Rectal smooth muscle tissue (tissue), 1 donor: ENCODE measurements at regions not wholly inside any gene's neighbourhood (a gene's known extent, or its start where the extent isn't known, plus 50 kb on each side); places are given as distances from the start of the nearest gene placed in this dataset.

Experiments
- H3K27ac ChIP-seq: one replicate; pipeline ENCODE4 v1.7.0; 2013; ENCODE audit warnings: low read depth, low read length, inconsistent platforms
- H3K27me3 ChIP-seq: one replicate; pipeline ENCODE4 v1.7.0; 2013; ENCODE audit warnings: low read length; ENCODE audit not compliant: control insufficient read depth, insufficient read depth
- H3K36me3 ChIP-seq: one replicate; pipeline ENCODE4 v1.7.0; 2013; ENCODE audit warnings: low read length; ENCODE audit not compliant: control insufficient read depth, insufficient read depth
- H3K4me1 ChIP-seq: one replicate; pipeline ENCODE4 v1.7.0; 2013; ENCODE audit warnings: low read length; ENCODE audit not compliant: control insufficient read depth, insufficient read depth
- H3K4me3 ChIP-seq: one replicate; pipeline ENCODE4 v1.7.0; 2013; ENCODE audit warnings: low read length
- H3K9ac ChIP-seq: one replicate; pipeline ENCODE4 v1.7.0; 2013; ENCODE audit warnings: low read length

DNA sequence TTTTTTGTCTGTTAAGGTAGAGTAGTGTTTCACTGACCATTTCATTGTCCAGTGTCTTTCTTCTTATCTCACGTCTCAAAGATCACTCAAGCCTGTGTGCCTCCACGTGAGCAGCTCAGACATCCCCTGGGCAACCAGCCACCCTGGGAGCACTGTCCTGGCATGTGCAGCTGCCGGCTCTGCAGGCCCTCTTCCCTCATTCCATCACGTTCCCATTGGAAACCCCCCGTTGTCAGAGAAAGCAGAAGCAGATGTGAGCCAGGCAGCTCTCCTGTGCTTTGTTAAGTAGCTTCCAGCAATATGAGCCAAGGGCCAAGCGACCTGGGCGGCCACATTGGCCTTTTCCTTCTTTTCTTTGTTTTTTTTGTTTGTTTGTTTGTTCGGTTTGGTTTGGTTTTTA lies 233.2 kb upstream of the SYNDIG1 start:
- H3K4me3 ChIP-seq, result no peak overlapping the region
- H3K4me1 ChIP-seq, result no peaks in the 10 kb centered on the region
- no peak overlapping the region for H3K9ac ChIP-seq
- no peak overlapping the region for H3K27ac ChIP-seq
- no peaks in the 10 kb centered on the region for H3K36me3 ChIP-seq
- H3K27me3 ChIP-seq, result no peaks in the 10 kb centered on the region

DNA sequence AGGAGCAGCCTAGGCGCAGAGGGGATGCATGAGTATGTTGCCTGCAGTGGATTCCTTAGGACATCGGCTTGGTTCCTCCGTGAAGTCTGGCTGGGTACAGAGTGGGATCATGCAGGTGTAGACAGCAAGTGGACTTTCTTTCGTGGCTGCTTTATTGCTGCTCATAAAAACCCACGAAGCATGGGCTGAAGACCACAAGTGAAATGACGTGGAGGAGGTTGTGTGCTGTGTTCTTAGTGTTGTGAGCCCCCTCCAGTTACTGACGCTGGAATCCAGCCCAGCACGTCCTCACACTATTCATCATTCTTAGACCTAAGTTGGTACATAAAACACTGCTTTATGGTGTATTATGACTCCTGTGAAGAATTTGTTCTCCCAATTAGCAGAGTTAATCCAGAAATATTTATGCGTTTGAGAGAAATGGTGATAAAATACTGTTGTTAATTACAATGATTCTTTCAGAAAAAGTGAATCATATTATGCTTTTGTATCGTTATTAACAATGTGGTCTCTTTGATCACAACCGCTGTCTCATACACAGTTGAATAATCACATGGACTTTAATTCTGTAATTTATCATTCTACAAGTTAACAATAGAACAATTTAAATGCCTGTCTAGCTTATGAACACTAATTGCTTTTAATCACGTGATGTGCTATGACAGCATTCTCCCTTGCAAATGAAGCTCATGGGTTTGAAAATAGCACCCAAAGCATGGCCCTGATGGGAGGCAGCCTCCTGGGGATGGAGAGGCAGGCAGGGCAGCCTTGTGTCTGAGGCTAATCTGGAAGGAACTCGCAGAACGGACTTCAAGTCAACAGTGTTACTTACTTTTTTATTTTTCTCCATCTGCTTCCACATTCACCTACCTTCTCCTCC lies 233.9 kb upstream of the SYNDIG1 start:
- no peak overlapping the region for H3K9ac ChIP-seq
- no peak overlapping the region for H3K27ac ChIP-seq
- H3K27me3 ChIP-seq, result no peaks in the 10 kb centered on the region
- H3K4me3 ChIP-seq, result no peak overlapping the region
- no peaks in the 10 kb centered on the region for H3K36me3 ChIP-seq
- H3K4me1 ChIP-seq, result no peaks in the 10 kb centered on the region

DNA sequence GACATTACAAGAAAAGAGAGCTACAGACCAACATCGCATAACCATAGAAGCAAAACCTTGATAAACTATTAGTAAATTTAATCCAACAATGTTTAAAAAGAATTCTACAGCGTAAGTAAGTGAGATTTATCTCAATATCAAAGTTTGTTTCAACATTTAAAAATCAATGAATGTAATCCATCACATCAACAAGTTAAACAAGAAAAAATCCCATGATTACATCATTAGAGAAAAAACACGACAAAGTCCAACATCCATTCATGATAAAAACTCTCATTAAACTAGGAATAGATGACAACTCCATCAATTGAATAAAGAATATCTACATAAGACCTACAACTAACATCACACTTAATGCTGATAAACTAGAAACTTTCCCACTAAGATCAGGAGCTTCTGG lies 239.0 kb upstream of the GGTLC1 start:
- no peaks in the 10 kb centered on the region for H3K36me3 ChIP-seq
- no peaks in the 10 kb centered on the region for H3K4me1 ChIP-seq
- H3K27me3 ChIP-seq, result no peaks in the 10 kb centered on the region
- no peak overlapping the region for H3K4me3 ChIP-seq
- H3K9ac ChIP-seq, result no peak overlapping the region
- no peak overlapping the region for H3K27ac ChIP-seq

DNA sequence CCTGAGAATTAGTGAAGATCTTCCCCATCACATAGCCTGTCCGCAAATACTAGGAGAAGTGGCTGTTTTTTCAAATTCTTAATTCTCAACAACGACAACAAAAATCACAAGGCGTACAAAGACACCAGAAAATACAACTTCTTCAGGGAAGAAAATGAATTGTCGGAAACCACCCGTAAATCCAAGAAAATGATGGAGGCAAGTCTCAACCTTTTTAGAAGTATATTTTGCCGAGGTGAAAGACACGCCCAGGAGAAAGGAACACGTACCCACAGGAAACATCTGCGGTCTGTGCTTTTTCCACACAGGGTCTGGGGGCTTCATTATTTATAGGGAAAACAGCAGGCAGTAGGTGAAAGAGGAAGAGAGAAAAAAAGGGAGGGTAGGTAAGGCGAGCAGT lies 223.9 kb upstream of the GGTLC1 start:
- H3K4me3 ChIP-seq, result no peak overlapping the region
- no peaks in the 10 kb centered on the region for H3K36me3 ChIP-seq
- no peak overlapping the region for H3K27ac ChIP-seq
- H3K4me1 ChIP-seq, result no peaks in the 10 kb centered on the region
- no peak overlapping the region for H3K9ac ChIP-seq
- peaks cover 4% of the 10 kb centered on the region for H3K27me3 ChIP-seq

DNA sequence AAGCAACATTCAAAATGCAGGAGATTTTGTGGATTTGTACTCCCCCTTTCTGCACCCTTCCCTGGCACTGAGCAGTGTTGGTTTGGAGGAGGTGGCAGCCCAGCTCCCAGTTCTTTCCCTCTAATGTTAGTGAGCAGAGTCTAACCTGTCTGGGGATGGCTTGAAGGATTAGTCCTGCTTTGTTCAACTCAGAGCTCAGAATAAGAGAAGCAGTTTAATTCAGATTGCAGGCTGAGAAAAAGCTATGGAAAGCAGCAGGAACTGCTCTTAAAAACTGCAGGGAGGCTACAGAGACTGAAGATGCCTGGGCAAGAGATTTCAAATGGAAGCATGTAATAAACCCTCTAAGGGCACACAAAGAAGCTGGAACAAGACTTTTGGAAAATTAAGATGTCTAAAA lies 223.4 kb upstream of the GGTLC1 start:
- H3K4me3 ChIP-seq, result no peak overlapping the region
- no peaks in the 10 kb centered on the region for H3K36me3 ChIP-seq
- no peak overlapping the region for H3K27ac ChIP-seq
- peaks cover 4% of the 10 kb centered on the region for H3K27me3 ChIP-seq
- no peak overlapping the region for H3K9ac ChIP-seq
- no peaks in the 10 kb centered on the region for H3K4me1 ChIP-seq

DNA sequence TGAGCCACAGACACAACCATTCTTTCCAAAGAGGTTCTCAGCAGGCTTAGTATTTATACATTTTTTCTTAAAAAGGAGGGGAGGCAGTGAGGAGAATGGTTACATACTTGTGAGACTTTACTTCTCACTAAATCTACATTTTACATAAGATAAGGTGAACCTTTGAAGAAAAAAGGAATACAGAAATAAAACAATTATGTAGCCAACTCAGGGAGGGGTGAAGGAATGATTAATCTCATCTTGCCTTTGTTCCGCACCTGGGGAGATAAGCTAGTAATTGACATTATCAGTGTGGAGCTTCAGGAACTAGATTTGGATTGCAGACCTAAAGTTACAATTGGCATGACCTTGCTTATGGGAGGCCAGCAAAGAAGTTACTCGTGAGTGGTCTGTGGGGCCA lies 221.8 kb upstream of the GGTLC1 start:
- no peak overlapping the region for H3K4me3 ChIP-seq
- no peak overlapping the region for H3K9ac ChIP-seq
- peaks cover 4% of the 10 kb centered on the region for H3K27me3 ChIP-seq
- H3K4me1 ChIP-seq, result no peaks in the 10 kb centered on the region
- no peaks in the 10 kb centered on the region for H3K36me3 ChIP-seq
- H3K27ac ChIP-seq, result no peak overlapping the region

DNA sequence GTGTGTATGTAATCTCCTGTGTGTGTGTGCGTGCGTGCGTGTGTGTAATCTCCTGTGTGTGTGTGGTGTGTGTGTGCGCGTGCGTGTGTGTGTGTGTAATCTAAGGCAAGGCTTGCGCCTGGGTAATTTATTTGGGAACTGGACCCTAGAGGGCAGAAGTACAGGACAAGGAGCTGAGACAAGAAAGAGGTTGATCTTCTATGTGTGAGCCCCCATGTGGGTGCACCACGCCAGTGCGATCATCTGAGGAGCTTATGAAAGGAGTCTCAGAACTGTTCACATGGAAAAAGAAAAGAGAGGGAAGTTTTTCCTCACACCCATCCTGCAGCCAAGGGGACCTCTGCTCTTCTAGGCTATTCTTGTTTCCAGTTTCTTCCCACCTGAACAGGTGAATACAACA lies 220.1 kb upstream of the GGTLC1 start:
- Histone ChIP-seq H3K27ac (no peak overlapping the region), H3K4me1 (no peaks in the 10 kb centered on the region), H3K36me3 (no peaks in the 10 kb centered on the region), H3K9ac (no peak overlapping the region), H3K4me3 (no peak overlapping the region), H3K27me3 (peaks cover 4% of the 10 kb centered on the region)

DNA sequence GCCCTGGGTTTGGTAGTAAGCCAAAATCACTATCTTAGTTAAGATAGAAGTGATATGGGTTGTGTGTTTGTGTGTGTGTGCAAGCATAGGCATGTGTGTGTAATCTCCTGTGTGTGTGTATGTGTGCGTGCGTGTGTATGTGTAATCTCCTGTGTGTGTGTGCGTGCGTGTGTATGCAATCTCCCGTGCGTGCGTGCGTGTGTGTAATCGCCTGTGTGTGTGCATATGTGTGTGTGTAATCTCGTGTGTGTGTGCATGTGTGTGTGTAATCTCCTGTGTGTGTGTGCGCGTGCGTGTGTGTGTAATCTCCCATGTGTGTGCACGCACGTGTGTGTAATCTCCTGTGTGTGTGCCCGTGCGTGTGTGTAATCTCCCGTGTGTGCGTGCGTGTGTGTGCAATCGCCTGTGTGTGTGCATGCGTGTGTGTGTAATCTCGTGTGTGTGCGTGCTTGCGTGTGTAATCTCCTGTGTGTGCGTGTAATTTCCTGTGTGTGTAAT lies 219.3 kb upstream of the GGTLC1 start:
- no peak overlapping the region for H3K9ac ChIP-seq
- no peak overlapping the region for H3K4me3 ChIP-seq
- H3K27ac ChIP-seq, result no peak overlapping the region
- H3K27me3 ChIP-seq, result peaks cover 4% of the 10 kb centered on the region
- H3K4me1 ChIP-seq, result no peaks in the 10 kb centered on the region
- H3K36me3 ChIP-seq, result no peaks in the 10 kb centered on the region

DNA sequence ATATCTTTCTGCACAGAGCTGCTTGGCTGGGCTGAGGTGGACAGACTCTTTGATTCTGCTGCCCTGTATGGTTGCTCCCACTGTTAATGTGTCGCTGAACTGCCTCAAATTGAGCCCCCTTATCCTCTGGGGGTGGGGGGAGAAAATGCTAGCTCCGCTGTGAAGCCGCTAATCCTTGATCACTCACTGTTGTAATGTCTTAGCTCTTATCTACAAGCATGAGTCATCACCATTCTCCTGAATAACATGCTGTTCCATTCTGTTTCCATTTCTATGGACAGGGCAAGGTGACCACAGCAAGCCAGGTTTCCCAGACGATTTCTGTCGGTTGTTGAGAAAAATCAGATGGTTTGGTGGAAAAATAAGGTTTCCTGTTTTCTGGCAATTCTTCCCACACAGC lies 218.4 kb upstream of the GGTLC1 start:
- H3K4me3 ChIP-seq, result no peak overlapping the region
- H3K27ac ChIP-seq, result no peak overlapping the region

DNA sequence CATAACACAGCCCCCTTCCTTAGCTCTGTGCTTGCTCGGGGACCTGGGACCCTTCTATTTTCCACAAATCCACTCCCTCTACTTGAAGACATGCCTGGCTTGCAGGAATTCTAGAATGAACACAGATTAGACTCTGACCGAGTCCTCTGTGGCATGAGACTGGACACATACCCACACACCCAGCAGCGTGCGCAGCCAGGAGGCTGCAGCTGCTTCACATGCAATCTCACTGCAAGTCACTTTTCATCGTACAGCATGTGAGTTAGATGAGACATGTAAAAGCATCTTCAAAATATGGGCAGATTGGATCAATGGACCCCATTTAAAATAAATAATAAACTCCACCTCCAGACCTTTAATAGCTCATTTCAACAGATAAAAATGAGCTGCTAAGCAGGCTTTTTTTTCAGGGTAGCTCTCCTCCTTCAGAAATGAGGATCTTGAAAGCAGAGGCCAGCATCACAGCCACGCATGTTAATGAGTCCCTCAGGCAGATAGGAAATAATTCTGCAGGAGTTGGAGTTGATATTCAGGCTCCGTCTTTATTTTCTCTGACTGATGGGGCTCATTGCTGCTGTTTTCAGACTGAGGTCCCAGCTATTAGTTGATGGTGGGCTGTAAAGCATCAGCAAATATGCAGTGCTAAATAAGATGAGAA lies 215.1 kb upstream of the GGTLC1 start:
- Histone ChIP-seq H3K27me3 (no peaks in the 10 kb centered on the region), H3K36me3 (no peaks in the 10 kb centered on the region), H3K27ac (no peak overlapping the region), H3K4me3 (no peak overlapping the region), H3K9ac (no peak overlapping the region), H3K4me1 (no peaks in the 10 kb centered on the region)

More for the DNA sequence above, 218.4 kb upstream of the GGTLC1 start:
- H3K27me3 ChIP-seq, result peaks cover 4% of the 10 kb centered on the region
- H3K9ac ChIP-seq, result no peak overlapping the region
- H3K36me3 ChIP-seq, result no peaks in the 10 kb centered on the region
- no peaks in the 10 kb centered on the region for H3K4me1 ChIP-seq

DNA sequence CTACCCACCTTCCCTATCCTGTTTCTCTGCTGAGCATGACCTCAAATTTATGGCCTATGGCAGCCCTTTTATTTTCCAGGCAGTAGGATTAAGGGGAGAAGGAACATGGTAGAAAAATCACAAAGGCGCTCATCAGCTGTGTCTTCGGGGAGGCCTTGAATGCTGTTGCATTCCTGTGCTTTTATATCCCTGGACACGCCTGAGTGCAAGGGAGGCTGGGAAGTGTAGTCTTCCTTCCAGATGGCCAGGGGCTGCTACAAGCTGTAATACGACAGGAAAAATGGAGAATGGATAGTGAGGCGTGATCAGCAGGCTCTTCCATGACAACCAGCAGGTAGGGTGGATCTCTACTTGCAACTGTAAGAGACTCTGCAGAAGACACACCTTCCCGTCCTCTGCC lies 210.9 kb upstream of the GGTLC1 start:
- Histone ChIP-seq H3K36me3 (no peaks in the 10 kb centered on the region), H3K9ac (no peak overlapping the region), H3K4me3 (no peak overlapping the region), H3K27ac (no peak overlapping the region), H3K27me3 (no peaks in the 10 kb centered on the region), H3K4me1 (no peaks in the 10 kb centered on the region)

DNA sequence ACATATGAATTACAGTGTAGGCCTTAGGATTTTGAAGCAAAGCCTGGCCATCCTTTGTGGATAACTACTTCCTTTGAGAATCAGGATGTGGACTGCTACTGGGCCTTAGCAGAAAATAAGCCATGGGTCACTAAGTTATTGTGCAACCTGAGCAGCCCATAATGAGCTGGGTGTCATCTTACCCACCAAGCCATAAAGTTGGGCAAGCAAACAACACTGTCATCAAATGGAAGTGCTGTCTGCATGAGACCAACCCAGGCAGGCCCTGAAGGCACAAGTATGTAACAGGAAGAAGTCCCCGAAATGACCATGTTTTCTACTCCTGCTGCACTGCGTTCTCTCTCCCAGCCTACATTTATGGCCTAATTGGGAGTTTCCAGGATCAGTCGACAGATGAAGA lies 205.6 kb upstream of the GGTLC1 start:
- H3K27me3 ChIP-seq, result no peaks in the 10 kb centered on the region
- no peaks in the 10 kb centered on the region for H3K4me1 ChIP-seq
- H3K36me3 ChIP-seq, result no peaks in the 10 kb centered on the region
- no peak overlapping the region for H3K27ac ChIP-seq
- H3K9ac ChIP-seq, result no peak overlapping the region
- H3K4me3 ChIP-seq, result no peak overlapping the region

DNA sequence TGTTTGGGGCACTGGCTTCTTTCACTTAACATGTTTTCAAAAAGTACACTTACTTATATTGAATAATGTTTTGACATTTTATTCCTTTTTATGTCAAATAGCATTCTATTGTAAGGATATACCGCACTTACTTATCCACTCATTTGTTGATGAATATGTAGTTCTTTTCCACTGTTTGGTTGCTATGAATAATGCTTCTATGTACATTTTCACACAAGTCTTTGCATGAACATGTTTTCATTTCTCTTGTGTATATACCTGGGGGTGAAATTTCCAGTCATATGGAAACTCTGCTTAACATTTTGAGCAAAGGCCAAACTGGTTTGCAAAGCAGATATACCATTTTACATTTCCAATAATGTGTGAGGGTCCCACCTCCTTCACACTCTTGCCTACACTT lies 202.3 kb upstream of the GGTLC1 start:
- Histone ChIP-seq H3K4me1 (no peaks in the 10 kb centered on the region), H3K36me3 (no peaks in the 10 kb centered on the region), H3K27ac (no peak overlapping the region)

More for the DNA sequence above, 202.3 kb upstream of the GGTLC1 start:
- Histone ChIP-seq H3K9ac (no peak overlapping the region), H3K4me3 (no peak overlapping the region), H3K27me3 (no peaks in the 10 kb centered on the region)
